SK-N-SH (cell line): ENCODE measurements at regions not wholly inside any gene's neighbourhood (a gene's known extent, or its start where the extent isn't known, plus 50 kb on each side); places are given as distances from the start of the nearest gene placed in this dataset.

Experiments
- CTCF ChIA-PET: fragments of 300-600, 350-600 bp; formaldehyde crosslinking; extraction: SDS; loops from one replicate; lab custom pipeline; 2021; lab: Yijun Ruan, JAX
- POLR2A ChIA-PET: fragments of 350-600 bp; sonication (Branson Sonifier 250); formaldehyde crosslinking; extraction: SDS; loops from one replicate; lab custom pipeline; 2020; ENCODE audit warnings: antibody characterized with exemption, inconsistent platforms; lab: Yijun Ruan, JAX
- DNase-seq: peaks from one replicate; pipeline ENCODE4 v3.0.0; 2012
- H2AFZ ChIP-seq: fragments of 200-600 bp; sonication (generic); 2 replicates; pipeline ENCODE4 v1.8.1; 2016; ENCODE audit warnings: antibody characterized with exemption, mild to moderate bottlenecking, low read depth
- H3F3A ChIP-seq: fragments of 200-600 bp; sonication (generic); replicated peaks from 2 replicates; pipeline ENCODE3; 2016; ENCODE audit warnings: antibody characterized with exemption, mild to moderate bottlenecking; ENCODE audit not compliant: insufficient read depth
- H3K27ac ChIP-seq, 2 experiments: fragments of 200-500 bp in 1 of 2; fragments of 200-600 bp in 1 of 2; sonication (Bioruptor generic) in 1 of 2; sonication (generic), shearing (Covaris generic) in 1 of 2; 2 replicates each; pipeline versions ENCODE4 v1.5.1 to v1.6.1; 2014 to 2016; ENCODE audit warnings: low read depth in 2 of 2, inconsistent platforms in 1 of 2, low read length in 1 of 2, mild to moderate bottlenecking in 1 of 2, mixed read lengths in 1 of 2
- H3K27me3 ChIP-seq: fragments of 200-600 bp; sonication (generic), shearing (Covaris generic); 2 replicates; pipeline ENCODE4 v1.6.1; 2016; ENCODE audit warnings: mixed run types; ENCODE audit not compliant: insufficient read depth
- H3K36me3 ChIP-seq, 2 experiments: fragments of 200-500 bp in 1 of 2; fragments of 200-600 bp in 1 of 2; sonication (Bioruptor generic) in 1 of 2; sonication (generic) in 1 of 2; replicated peaks in 1 of 2; 2 replicates each; pipeline versions ENCODE3 to v1.5.1; 2014 to 2016; ENCODE audit warnings: low read length in 1 of 2, mild to moderate bottlenecking in 1 of 2; ENCODE audit not compliant: insufficient read depth in 2 of 2, control insufficient read depth in 1 of 2
- H3K4me1 ChIP-seq, 2 experiments: fragments of 200-500 bp in 1 of 2; fragments of 200-600 bp in 1 of 2; sonication (Bioruptor generic) in 1 of 2; sonication (generic), shearing (Covaris generic) in 1 of 2; 2 replicates each; pipeline versions ENCODE4 v1.5.1 to v1.6.1; 2014 to 2016; ENCODE audit warnings: low read depth in 1 of 2, low read length in 1 of 2, mixed run types in 1 of 2; ENCODE audit not compliant: insufficient read depth in 2 of 2, control insufficient read depth in 1 of 2
- H3K4me2 ChIP-seq: fragments of 200-600 bp; sonication (generic), shearing (Covaris generic); 2 replicates; pipeline ENCODE4 v1.6.1; 2017; ENCODE audit warnings: mixed run types
- H3K4me3 ChIP-seq, 2 experiments: fragments of 200-500 bp in 1 of 2; fragments of 200-600 bp in 1 of 2; sonication (Bioruptor generic) in 1 of 2; sonication (generic), shearing (Covaris generic) in 1 of 2; 2 replicates each; pipeline versions ENCODE4 v1.5.1 to v1.8.1; 2014 to 2016; ENCODE audit warnings: low read depth in 2 of 2, inconsistent platforms in 1 of 2, low read length in 1 of 2, mild to moderate bottlenecking in 1 of 2, mixed read lengths in 1 of 2, moderate library complexity in 1 of 2
- H3K79me2 ChIP-seq: fragments of 200-600 bp; sonication (generic); 2 replicates; pipeline ENCODE4 v1.8.1; 2017; ENCODE audit warnings: mild to moderate bottlenecking; ENCODE audit not compliant: insufficient read depth
- H3K9ac ChIP-seq: fragments of 200-600 bp; sonication (generic); 2 replicates; pipeline ENCODE4 v1.6.1; 2017; ENCODE audit warnings: mixed run types
- H3K9me2 ChIP-seq: fragments of 200-600 bp; sonication (generic); 2 replicates; pipeline ENCODE4 v1.6.1; 2017; ENCODE audit warnings: mixed run types
- H3K9me3 ChIP-seq: fragments of 200-600 bp; sonication (generic); 2 replicates; pipeline ENCODE4 v1.6.1; 2017; ENCODE audit warnings: mixed run types, mild to moderate bottlenecking, moderate library complexity
- H4K20me1 ChIP-seq: fragments of 200-600 bp; sonication (generic); 2 replicates; pipeline ENCODE4 v1.6.1; 2017; ENCODE audit warnings: mild to moderate bottlenecking, mixed run types; ENCODE audit not compliant: insufficient read depth
- CHD2 ChIP-seq: fragments of 150-350 bp; IDR thresholded peaks from 2 replicates; pipeline ENCODE4 v1.6.1; 2018; ENCODE audit warnings: low read length; ENCODE audit not compliant: partially characterized antibody
- CTCF ChIP-seq: fragments of 200-600 bp; sonication (generic); IDR thresholded peaks from 2 replicates; pipeline ENCODE4 v1.6.1; 2017; ENCODE audit warnings: antibody characterized with exemption, mild to moderate bottlenecking, moderate library complexity
- ELF1 ChIP-seq: IDR thresholded peaks from 2 replicates; pipeline ENCODE4 v1.4.0; 2012
- EP300 ChIP-seq, 2 experiments: IDR thresholded peaks; 2 replicates each; pipeline versions ENCODE4 v1.4.0 to v1.6.1; 2012; ENCODE audit warnings: borderline replicate concordance in 1 of 2, low read depth in 1 of 2, low read length in 1 of 2
- FOSL2 ChIP-seq: IDR thresholded peaks from 2 replicates; pipeline ENCODE4 v1.4.0; 2012; ENCODE audit warnings: low read depth, mild to moderate bottlenecking, moderate library complexity, borderline replicate concordance
- GABPA ChIP-seq: IDR thresholded peaks from 2 replicates; pipeline ENCODE4 v1.4.0; 2012; ENCODE audit warnings: low read depth, mild to moderate bottlenecking
- GATA2 ChIP-seq: sonication (generic); formaldehyde crosslinking; IDR thresholded peaks from 2 replicates; pipeline ENCODE4 v1.5.0; 2020; ENCODE audit warnings: mild to moderate bottlenecking, missing genetic modification reagents
- JUND ChIP-seq: IDR thresholded peaks from 2 replicates; pipeline ENCODE4 v1.4.0; 2012
- MAX ChIP-seq: IDR thresholded peaks from 2 replicates; pipeline ENCODE4 v1.4.0; 2012; ENCODE audit warnings: low read depth
- MEF2A ChIP-seq: IDR thresholded peaks from 2 replicates; pipeline ENCODE4 v1.4.0; 2012; ENCODE audit warnings: low read depth, borderline replicate concordance
- PBX3 ChIP-seq: IDR thresholded peaks from 2 replicates; pipeline ENCODE4; 2012
- POLR2AphosphoS5 ChIP-seq: IDR thresholded peaks from 2 replicates; pipeline ENCODE4 v1.6.1; 2012; ENCODE audit warnings: low read depth, low read length
- USF1 ChIP-seq: IDR thresholded peaks from 2 replicates; pipeline ENCODE4 v1.4.0; 2012; ENCODE audit warnings: low read depth, borderline replicate concordance
- USF2 ChIP-seq: fragments of 150-350 bp; IDR thresholded peaks from 2 replicates; pipeline ENCODE4 v1.6.1; 2017; ENCODE audit warnings: antibody characterized with exemption, low read length, low read depth, borderline replicate concordance
- WGBS: methylation state at CpG from one replicate; pipeline ENCODE4 v1.1.6; 2017; ENCODE audit warnings: low lambda C conversion rate; 5-methylcytosine and 5-hydroxymethylcytosine counted together

- TF ChIP-seq CTCF = no peak
- TF ChIP-seq GATA2 (CRISPR knock-in tag) = no peak
- no peak for TF ChIP-seq USF2
- TF ChIP-seq POLR2AphosphoS5 = no peak
- no peak for TF ChIP-seq USF1
- no peak for TF ChIP-seq PBX3
- TF ChIP-seq JUND = no peak
- no peak for TF ChIP-seq EP300 (IDR thresholded peaks at IDR 0.05; ENCODE audit: borderline replicate concordance in 1 of 2, low read depth in 1 of 2, low read length in 1 of 2)
- no peak for TF ChIP-seq MEF2A
Observed at GRCh38 chr1:24263746-24264145, 55.4 kb upstream of the GRHL3 start (continued).

- no peaks in the 10 kb centered on the region for H3K9me3 ChIP-seq
- H3K4me1 ChIP-seq = peaks cover 0 to 5% of the 10 kb centered on the region in 2 experiments; a peak in 1 of 4 replicates
- no peak overlapping the region for H3K27ac ChIP-seq
- no peaks in the 10 kb centered on the region for H4K20me1 ChIP-seq
- H3K9ac ChIP-seq = no peak overlapping the region
- no peaks in the 10 kb centered on the region for H3K79me2 ChIP-seq
- no peak for DNase-seq
- H3K4me3 ChIP-seq = no peak overlapping the region
- no peaks in the 10 kb centered on the region for H3F3A ChIP-seq
- TF ChIP-seq ELF1 (no peak), FOSL2 (no peak), CHD2 (no peak), GABPA (no peak), MAX (no peak)
- no peaks in the 10 kb centered on the region for H3K9me2 ChIP-seq
- ChIA-PET CTCF (interaction anchor here (0.7 kb wide), 1 partner anchor 13 kb away, joined by 3 read pairs; no protein-coding TSS in a partner anchor), POLR2A (no interaction called here)
- H3K4me2 ChIP-seq = no peak overlapping the region
- no peaks in the 10 kb centered on the region for H3K36me3 ChIP-seq
- H2AFZ ChIP-seq = no peak overlapping the region
- H3K27me3 ChIP-seq = no peaks in the 10 kb centered on the region
- WGBS = 76% methylated on average over 4 of the region's 4 CpGs
Observed at GRCh38 chr1:24263211-24263610, 55.9 kb upstream of the GRHL3 start.
